GM20000 (cell line): ENCODE measurements at regions not wholly inside any gene's neighbourhood (a gene's known extent, or its start where the extent isn't known, plus 50 kb on each side); places are given as distances from the start of the nearest gene placed in this dataset.

Experiments used
- DNase-seq: peaks from one replicate; pipeline ENCODE4 v3.0.0; 2012; ENCODE audit warnings: low spot score
- CTCF ChIP-seq: IDR thresholded peaks from 2 replicates; pipeline ENCODE4 v1.5.1; 2012; ENCODE audit warnings: mild to moderate bottlenecking, control low read depth; ENCODE audit errors: extremely low read depth, missing control alignments

GRCh38 chr16:59295993-59296736 lies 562.0 kb upstream of the GOT2 start:
- DNase-seq: no peak
- TF ChIP-seq CTCF: no peak

DNA sequence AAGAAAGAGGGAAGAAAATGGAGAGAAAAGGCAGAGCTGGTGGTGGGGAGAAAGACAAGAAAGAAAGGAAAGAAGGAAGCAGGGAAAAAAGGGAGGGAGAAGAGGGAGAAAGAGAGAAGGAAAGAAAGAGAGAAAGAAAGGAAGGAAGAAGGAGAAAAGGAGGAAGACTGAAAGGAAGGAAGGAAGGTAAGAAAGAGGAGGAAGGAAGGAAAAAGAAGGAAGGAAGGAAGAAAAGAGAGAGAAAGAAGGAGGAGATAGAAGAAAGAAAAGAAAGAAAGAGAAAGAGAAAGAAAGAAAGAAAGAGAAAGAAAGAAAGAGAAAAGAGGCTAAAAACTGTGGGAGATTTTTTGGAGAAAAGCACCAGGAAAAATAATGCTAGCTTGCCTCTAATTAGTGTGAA lies 561.4 kb upstream of the GOT2 start:
- DNase-seq: no peak
- TF ChIP-seq CTCF: no peak

GRCh38 chr16:59290718-59291117 lies 556.6 kb upstream of the GOT2 start:
- no peak for TF ChIP-seq CTCF
- DNase-seq: no peak

- no peak for DNase-seq
Observed at GRCh38 chr16:59289151-59289550, 555.0 kb upstream of the GOT2 start.

DNA sequence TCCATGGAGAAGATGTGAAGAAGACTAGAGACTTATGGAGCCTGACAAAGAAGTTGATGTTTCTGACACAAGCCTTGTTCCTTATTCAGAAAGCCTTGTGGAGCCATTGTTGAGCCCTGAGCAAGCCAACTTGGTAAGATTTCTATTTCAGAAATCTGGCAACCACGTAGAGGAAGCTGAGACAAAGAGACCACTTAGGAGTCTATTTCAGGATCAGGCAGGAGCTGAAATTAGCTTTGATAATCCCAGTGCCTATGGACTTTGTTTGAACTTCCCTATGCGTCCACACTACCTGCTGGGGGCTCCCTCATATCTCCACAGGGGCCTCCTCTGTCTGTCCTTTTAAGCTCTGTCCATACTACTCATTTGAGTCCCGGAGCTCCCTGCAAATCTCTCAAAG lies 540.0 kb upstream of the GOT2 start:
- DNase-seq: no peak
- no peak for TF ChIP-seq CTCF

More at GRCh38 chr16:59289151-59289550, 555.0 kb upstream of the GOT2 start:
- TF ChIP-seq CTCF: no peak

DNA sequence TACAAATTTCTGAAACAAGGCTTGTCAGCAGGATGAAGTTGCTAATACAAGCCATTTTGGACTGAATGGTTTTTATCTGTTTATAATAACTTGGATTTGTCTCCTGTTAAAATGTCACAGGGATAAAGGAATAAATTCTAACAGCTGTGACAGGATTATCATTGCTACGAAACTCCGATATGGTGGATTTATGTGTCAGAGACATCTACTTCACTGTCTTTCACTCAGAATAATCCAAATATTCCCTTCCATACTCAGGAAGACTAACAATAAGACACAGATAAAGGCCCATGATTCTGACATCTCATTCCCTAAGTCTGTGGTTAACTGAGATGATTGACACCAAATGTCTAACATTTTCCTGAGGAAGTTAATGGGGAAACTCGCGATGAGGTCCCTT lies 529.8 kb upstream of the GOT2 start:
- TF ChIP-seq CTCF: no peak
- no peak for DNase-seq

DNA sequence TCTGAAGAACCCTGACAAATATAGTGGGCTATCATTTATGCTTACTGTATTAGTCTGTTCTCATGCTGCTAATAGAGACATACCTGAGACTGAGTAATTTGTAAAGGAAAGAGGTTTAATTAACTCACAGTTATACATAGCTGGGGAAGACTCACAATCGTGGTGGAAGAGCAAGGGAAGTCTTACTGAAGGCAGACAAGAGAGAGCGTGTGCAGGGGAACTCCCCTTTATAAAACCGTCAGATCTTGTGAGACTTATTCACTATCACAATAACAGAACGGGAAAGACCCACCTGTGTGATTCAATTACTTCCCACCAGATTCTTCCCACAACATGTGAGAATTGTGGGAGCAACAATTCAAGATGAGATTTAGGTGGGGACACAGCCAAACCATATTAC lies 526.8 kb upstream of the GOT2 start:
- TF ChIP-seq CTCF: no peak
- no peak for DNase-seq
